SJCRH30 (cell line): ENCODE measurements at regions not wholly inside any gene's neighbourhood (a gene's known extent, or its start where the extent isn't known, plus 50 kb on each side); places are given as distances from the start of the nearest gene placed in this dataset.

Experiments
- DNase-seq, 2 experiments: peaks; one replicate each; pipeline ENCODE4 v3.0.0-alpha.2; 2015 to 2020
- H3K27ac ChIP-seq: fragments of 250-450 bp; sonication (Bioruptor Pico); 2 replicates; pipeline ENCODE4 v1.5.1; 2020; ENCODE audit warnings: mild to moderate bottlenecking, moderate library complexity
- H3K27me3 ChIP-seq: fragments of 250-450 bp; sonication (Bioruptor Pico); 2 replicates; pipeline ENCODE4 v1.5.1; 2020; ENCODE audit warnings: mild to moderate bottlenecking, moderate library complexity
- H3K36me3 ChIP-seq: fragments of 250-450 bp; sonication (Bioruptor Pico); 2 replicates; pipeline ENCODE4 v1.5.1; 2020; ENCODE audit warnings: mild to moderate bottlenecking, moderate library complexity
- H3K4me1 ChIP-seq: fragments of 250-450 bp; sonication (Bioruptor Pico); 2 replicates; pipeline ENCODE4 v1.5.1; 2020; ENCODE audit warnings: mild to moderate bottlenecking, moderate library complexity
- H3K4me3 ChIP-seq: fragments of 250-450 bp; sonication (Bioruptor Pico); 2 replicates; pipeline ENCODE4 v1.5.1; 2020; ENCODE audit warnings: mild to moderate bottlenecking, moderate library complexity
- H3K9me3 ChIP-seq: fragments of 250-450 bp; sonication (Bioruptor Pico); replicated peaks from 2 replicates; pipeline ENCODE4 v1.5.1; 2020; ENCODE audit warnings: mild to moderate bottlenecking, moderate library complexity

DNA sequence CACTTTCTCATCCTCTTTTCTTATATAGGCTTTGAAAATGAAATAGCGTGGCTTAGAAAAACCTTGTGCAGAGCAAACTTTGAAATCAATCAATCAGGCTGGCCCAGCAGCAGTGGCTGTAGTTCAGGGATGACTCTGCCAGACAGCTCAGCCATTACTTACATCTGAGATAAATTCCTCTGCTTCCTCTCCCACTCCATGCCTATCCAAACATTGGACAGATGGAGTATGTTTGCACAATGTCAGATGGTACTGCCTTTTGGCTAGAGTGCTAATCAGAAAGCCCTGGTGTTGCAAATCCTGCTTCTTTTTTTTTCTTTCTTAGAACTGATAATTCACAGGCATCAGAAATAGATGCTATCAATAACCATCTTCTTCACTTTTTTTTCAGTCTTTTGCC is 1065.1 kb downstream of the AGBL1 start:
- Histone ChIP-seq H3K27ac (no peak overlapping the region), H3K36me3 (no peaks in the 10 kb centered on the region), H3K27me3 (no peaks in the 10 kb centered on the region), H3K4me1 (no peaks in the 10 kb centered on the region), H3K9me3 (no peaks in the 10 kb centered on the region), H3K4me3 (no peak overlapping the region)
- DNase-seq: no peak

DNA sequence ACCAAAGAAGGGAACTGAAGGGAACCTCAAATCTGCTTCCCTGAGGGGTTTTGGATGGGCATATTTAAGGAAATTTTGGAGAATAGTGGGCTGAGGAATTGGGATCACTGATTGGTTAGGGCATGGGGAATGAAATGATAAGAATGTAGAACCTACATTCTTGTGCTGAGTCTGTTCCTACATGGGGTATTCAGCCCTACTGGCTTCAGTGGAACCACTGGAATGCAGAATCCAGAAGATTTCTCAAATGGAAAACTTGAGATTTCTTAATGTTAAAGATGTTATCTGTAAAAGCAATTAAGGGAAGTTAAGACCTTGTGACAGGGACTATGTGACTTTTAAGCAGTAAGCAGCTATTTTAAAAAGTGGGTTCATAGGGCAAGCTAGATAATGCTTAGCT is 1062.4 kb downstream of the AGBL1 start:
- no peak for DNase-seq
- H3K27me3 ChIP-seq: no peaks in the 10 kb centered on the region
- no peaks in the 10 kb centered on the region for H3K36me3 ChIP-seq
- no peaks in the 10 kb centered on the region for H3K4me1 ChIP-seq
- no peak overlapping the region for H3K4me3 ChIP-seq
- no peak overlapping the region for H3K27ac ChIP-seq
- no peaks in the 10 kb centered on the region for H3K9me3 ChIP-seq

DNA sequence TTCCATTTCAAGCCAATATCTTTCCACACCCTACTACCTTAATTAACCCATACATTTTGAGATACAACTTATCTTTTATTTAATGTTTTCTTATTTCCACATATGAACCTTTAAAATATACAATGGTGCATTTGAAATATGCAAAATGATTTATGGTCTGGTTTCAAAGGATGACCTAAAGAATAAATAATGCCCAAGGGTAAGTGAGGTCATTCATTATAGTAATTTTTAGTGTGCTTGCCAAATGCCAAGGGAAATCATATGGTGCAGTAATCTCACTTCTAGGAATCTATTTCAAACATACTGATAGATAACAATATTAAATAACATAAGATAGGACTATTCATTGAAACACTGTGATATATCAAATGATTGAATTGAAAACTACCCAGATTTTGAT is 1055.4 kb downstream of the AGBL1 start:
- Histone ChIP-seq H3K9me3 (no peaks in the 10 kb centered on the region), H3K36me3 (no peaks in the 10 kb centered on the region), H3K27me3 (no peaks in the 10 kb centered on the region)

DNA sequence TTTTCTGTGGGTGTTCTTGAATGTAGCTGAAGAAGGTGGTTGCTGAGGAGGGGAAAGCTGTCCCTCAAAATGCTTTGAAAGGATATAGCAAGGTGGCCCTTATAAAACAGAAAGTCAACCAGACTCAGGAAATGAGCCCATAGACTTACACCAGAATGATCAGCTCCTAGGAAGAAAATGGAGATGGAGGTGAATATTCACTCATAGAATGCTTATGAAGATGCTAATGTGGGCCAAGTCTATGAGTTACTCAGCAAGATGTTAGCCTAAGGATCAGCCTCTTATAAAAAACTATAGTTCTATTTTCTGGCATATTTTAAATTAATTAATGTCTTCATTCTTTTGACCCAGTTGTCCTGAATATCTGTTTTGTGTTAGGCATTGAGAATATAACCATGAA is 1054.0 kb downstream of the AGBL1 start:
- H3K36me3 ChIP-seq: no peaks in the 10 kb centered on the region
- no peak overlapping the region for H3K4me3 ChIP-seq
- H3K4me1 ChIP-seq: no peaks in the 10 kb centered on the region
- DNase-seq: no peak
- H3K27ac ChIP-seq: no peak overlapping the region
- H3K9me3 ChIP-seq: no peaks in the 10 kb centered on the region
- no peaks in the 10 kb centered on the region for H3K27me3 ChIP-seq

More for the DNA sequence above, 1055.4 kb downstream of the AGBL1 start:
- Histone ChIP-seq H3K4me3 (no peak overlapping the region), H3K4me1 (no peaks in the 10 kb centered on the region), H3K27ac (no peak overlapping the region)
- DNase-seq: no peak

DNA sequence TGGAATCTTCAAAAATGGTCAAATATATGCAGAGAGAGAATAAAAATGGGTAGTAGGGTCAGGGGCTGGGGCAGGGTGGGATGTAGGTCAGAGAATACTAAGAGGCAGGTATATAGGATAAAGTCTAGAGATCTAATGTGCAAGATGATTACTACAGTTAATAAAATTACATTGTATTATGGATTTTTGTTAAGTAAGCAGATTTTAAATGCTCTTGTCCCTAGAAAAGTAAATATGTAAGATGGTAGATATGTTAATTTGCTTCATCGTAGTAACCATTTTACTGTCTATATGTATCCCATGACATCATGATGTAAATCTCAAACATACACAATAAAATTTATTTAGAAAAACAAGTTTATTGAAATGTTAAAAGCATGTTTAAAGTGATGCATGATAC is 1051.4 kb downstream of the AGBL1 start:
- DNase-seq: no peak
- no peaks in the 10 kb centered on the region for H3K36me3 ChIP-seq
- no peak overlapping the region for H3K4me3 ChIP-seq
- no peak overlapping the region for H3K27ac ChIP-seq
- H3K27me3 ChIP-seq: peaks cover 6% of the 10 kb centered on the region; the same call in 1 of the 2 replicates
- no peaks in the 10 kb centered on the region for H3K9me3 ChIP-seq
- no peaks in the 10 kb centered on the region for H3K4me1 ChIP-seq

DNA sequence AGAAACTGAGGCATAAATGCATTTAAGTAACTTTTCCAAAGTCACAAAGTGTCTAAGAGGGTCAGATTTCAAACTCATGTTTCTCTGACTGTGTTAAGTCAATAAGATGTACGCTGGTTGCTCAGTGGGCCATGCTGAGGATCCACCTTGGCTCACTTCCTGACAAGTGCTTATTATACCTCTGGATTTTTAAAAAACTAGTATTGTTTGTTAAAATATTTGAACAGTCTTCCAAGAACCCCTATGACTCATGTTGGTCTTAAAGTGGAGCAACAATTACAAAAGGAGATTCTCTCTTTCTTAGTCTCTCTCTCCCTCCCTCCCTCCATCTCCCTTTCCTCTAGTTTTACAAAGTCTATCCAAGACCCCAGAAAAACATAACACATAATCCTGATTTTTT is 1050.2 kb downstream of the AGBL1 start:
- no peak overlapping the region for H3K27ac ChIP-seq
- H3K9me3 ChIP-seq: no peaks in the 10 kb centered on the region
- DNase-seq: no peak
- H3K4me3 ChIP-seq: no peak overlapping the region
- no peaks in the 10 kb centered on the region for H3K36me3 ChIP-seq
- no peaks in the 10 kb centered on the region for H3K4me1 ChIP-seq
- peaks cover 6% of the 10 kb centered on the region; the same call in 1 of the 2 replicates for H3K27me3 ChIP-seq

DNA sequence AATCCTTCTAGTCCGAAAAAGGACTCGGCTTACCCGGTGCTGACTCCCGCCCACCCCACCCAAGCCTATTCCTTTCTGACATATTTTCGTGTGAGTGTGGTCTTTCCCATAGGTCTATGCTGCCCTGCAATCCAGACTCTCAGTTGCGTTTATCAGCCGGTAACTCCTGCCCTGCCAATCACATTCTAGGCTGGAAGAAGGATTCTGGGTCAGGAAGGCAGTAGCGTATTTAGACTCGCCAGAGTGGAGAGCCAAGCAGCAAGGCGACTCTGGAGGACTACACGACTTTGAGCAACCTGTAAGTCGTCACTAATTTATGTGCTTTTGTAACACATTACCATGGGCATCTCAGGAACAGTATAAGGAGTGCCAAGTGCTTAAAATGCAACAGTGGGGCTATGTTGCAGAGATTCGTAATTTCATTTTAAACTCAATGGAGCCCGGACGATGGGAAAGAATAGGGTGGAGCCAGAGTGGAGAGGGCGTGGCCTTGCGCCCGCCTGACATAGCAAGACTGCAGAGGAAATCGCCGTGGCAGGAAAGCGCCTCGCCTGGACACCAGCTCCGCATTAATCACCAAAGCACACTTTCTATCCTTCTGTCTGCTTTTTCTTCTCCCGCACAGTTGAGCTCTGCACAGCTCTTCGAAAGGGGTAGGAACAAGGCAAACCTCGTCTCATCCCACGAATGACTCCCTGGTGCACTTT is 1044.2 kb downstream of the AGBL1 start:
- Histone ChIP-seq H3K27ac (no peak overlapping the region), H3K27me3 (peaks cover 6% of the 10 kb centered on the region; the same call in 1 of the 2 replicates), H3K4me3 (no peak overlapping the region), H3K4me1 (no peaks in the 10 kb centered on the region), H3K9me3 (no peaks in the 10 kb centered on the region), H3K36me3 (no peaks in the 10 kb centered on the region)
- no peak for DNase-seq

DNA sequence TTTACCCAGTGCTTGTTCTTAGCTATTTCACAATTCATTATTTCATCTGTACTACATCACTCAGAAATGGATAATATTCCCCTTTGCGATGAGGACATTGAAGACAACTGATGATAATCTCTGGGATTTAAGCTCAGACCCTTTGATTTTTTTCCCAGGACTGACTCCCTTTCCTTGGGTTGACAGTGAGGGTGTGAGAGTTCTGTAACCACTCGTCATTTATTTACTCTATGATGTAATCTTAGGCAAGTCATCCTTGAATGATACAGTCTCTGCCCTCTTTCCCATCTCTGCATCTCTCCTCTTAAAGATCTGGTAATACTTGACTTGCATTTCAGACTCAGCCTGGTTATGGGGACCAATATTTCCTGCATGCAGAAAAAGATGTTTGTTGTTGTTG is 1041.7 kb downstream of the AGBL1 start:
- no peaks in the 10 kb centered on the region for H3K9me3 ChIP-seq
- DNase-seq: no peak

DNA sequence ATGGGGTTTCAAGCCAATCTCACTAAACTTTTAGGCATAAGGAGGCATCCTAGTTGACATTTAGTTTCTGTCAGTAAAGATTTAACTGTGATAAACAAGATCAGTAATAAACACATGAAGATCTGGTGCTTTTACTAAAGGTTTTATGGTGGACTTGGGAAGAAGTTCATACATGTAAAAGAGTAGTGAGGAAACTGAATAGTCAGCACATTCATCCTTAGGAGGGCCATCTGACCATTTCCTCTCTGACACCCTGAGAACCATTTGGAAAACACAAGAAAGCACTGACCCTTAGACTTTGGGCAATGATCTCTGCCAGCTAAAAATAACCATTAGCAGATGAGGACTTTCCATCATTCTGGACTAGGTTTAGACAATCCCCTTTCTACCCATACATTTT is 1040.9 kb downstream of the AGBL1 start:
- no peaks in the 10 kb centered on the region for H3K36me3 ChIP-seq
- H3K27ac ChIP-seq: no peak overlapping the region
- no peak for DNase-seq
- H3K27me3 ChIP-seq: no peaks in the 10 kb centered on the region
- no peak overlapping the region for H3K4me3 ChIP-seq
- H3K9me3 ChIP-seq: no peaks in the 10 kb centered on the region
- H3K4me1 ChIP-seq: no peaks in the 10 kb centered on the region

More for the DNA sequence above, 1041.7 kb downstream of the AGBL1 start:
- no peaks in the 10 kb centered on the region for H3K4me1 ChIP-seq
- H3K4me3 ChIP-seq: no peak overlapping the region
- H3K36me3 ChIP-seq: no peaks in the 10 kb centered on the region
- no peaks in the 10 kb centered on the region for H3K27me3 ChIP-seq
- no peak overlapping the region for H3K27ac ChIP-seq

DNA sequence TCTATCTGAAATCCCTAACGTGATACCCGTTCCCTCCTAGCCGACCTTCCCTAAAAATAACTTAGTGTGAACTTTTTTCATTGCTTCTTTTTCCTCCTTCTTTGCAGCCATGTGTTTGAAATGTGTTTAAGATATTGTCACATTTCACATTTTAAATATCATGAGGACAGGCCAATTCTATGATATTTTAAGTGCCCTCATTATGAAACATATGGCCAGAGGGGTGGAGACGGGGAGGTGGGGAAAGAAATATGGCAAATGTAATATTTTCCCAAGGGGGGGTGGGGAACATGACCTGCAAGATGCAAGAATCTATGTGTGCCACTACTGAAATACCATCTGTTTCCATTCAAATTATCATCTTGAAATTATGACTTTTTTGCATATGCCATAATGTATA is 1039.2 kb downstream of the AGBL1 start:
- Histone ChIP-seq H3K27me3 (no peaks in the 10 kb centered on the region), H3K27ac (no peak overlapping the region), H3K36me3 (no peaks in the 10 kb centered on the region), H3K4me1 (no peaks in the 10 kb centered on the region), H3K9me3 (no peaks in the 10 kb centered on the region), H3K4me3 (no peak overlapping the region)
- DNase-seq: no peak

DNA sequence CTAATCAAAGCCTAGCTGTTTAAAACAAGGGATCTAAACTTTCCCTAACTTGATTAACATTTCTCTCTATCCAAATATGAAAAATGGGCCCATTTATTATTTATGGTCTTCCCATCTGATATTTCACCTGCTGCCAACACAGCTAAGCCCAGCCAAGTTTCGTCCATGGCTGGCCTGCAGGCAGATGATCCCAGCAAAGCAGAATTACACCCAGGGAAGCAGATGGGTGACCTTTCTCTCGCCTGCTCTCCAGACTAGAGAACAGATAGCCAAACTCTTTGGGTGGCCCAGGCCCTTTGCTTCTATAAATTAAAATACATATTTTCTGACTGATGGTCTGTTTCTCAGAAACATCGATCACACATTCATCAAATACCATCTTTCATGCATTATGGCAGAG is 1038.8 kb downstream of the AGBL1 start:
- Histone ChIP-seq H3K27me3 (no peaks in the 10 kb centered on the region), H3K4me3 (no peak overlapping the region), H3K27ac (no peak overlapping the region), H3K4me1 (no peaks in the 10 kb centered on the region), H3K9me3 (no peaks in the 10 kb centered on the region), H3K36me3 (no peaks in the 10 kb centered on the region)
- no peak for DNase-seq

DNA sequence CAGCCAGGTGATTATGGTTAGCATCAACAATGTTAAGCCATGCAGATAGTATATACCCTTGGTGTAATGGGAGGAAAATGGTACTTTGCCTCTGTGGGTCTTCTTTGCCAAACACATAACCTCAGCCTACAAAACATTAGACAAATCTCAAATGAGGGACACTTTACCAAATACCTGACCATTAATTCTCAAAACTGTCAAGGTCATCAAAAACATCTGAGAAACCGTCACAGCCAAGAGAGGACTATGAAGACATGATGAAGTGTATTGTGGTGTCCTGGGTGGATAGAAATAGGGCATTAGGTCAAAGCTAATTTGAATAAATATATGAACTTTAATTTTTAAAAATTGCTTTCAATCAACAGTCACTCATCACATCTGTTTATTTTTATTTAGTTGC is 1036.1 kb downstream of the AGBL1 start:
- Histone ChIP-seq H3K9me3 (no peaks in the 10 kb centered on the region), H3K27ac (no peak overlapping the region), H3K4me1 (no peaks in the 10 kb centered on the region), H3K36me3 (no peaks in the 10 kb centered on the region), H3K27me3 (no peaks in the 10 kb centered on the region), H3K4me3 (no peak overlapping the region)
- no peak for DNase-seq

DNA sequence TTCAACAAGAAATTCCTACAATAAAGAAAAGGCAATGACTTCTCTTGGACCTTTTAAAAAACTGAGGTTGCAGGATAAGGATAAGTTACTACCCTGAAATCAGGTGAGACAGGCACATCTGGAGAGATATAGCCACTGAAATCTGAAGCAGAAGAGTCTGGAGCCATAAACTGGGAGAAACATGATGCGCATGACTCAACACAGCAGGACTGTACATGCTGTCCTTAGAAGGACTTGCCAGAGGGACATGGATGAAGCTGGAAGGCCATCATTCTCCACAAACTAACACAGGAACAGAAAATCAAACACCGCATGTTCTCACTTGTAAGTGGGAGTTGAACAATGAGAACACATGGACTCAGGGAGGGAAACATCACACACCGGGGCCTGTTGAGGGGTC is 1020.2 kb downstream of the AGBL1 start:
- no peak for DNase-seq
- H3K4me3 ChIP-seq: no peak overlapping the region

DNA sequence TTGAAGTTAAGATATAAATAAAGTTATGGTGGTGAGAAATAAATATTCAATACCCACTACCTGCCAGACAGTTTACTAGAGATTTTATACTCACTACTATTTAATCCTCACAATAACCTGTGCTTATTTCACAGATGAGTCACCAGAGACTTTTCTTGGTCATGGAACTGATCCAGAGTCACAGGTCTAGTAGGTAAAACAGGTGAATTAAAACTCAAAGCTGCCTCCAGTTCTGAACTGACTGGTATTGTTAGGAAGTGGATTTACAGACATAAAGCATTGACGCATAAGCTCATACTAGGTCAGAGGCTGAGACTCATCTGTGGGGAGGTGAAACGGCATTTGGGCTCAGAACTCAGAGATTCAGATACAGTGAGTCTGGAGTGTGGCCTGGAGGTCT is 1009.9 kb downstream of the AGBL1 start:
- H3K27me3 ChIP-seq: no peaks in the 10 kb centered on the region
- H3K4me3 ChIP-seq: no peak overlapping the region
- no peaks in the 10 kb centered on the region for H3K9me3 ChIP-seq
- no peak for DNase-seq
- H3K36me3 ChIP-seq: no peaks in the 10 kb centered on the region
- no peaks in the 10 kb centered on the region for H3K4me1 ChIP-seq
- no peak overlapping the region for H3K27ac ChIP-seq

More for the DNA sequence above, 1020.2 kb downstream of the AGBL1 start:
- Histone ChIP-seq H3K9me3 (no peaks in the 10 kb centered on the region), H3K27ac (no peak overlapping the region), H3K27me3 (no peaks in the 10 kb centered on the region), H3K36me3 (no peaks in the 10 kb centered on the region), H3K4me1 (no peaks in the 10 kb centered on the region)

DNA sequence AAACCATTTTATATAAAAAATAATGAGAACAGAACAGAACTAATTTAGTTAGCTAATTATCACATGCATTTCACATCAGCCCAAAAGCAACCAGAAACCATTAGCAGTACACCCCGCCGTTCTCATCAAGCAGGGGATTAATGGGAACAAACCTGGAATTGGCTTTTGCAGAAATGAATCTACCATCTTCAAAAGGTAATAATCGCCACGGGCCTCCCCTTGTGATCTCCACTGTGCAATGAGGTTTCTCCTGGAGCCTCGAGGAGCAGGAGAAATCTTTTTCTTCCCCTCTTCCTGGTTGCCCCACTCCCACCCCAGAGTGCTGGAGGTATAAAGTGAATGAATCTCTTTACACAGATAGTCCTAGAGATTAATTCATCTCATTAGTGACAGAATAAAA is 1003.5 kb downstream of the AGBL1 start:
- no peak for DNase-seq
- H3K9me3 ChIP-seq: no peaks in the 10 kb centered on the region

DNA sequence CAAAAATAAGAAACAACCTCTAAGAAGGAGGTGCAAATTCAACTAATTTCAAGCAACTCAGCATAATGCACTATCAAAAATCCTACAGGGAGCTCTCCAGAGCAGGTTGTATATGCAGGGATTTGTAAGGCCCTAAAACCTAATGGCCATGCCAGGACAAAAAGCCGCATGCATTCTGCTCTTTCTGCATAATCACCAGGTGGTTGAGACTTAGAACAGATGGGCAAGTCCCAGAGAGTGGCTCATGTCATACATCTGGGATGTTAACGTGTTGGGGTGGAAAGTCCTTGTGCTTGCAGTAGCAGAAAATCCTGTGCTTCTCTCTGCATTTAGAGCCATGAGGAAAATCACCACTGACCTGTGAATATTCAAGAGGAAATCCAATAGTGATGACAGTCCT is 1002.9 kb downstream of the AGBL1 start:
- Histone ChIP-seq H3K4me3 (no peak overlapping the region), H3K4me1 (no peaks in the 10 kb centered on the region), H3K27me3 (no peaks in the 10 kb centered on the region), H3K27ac (no peak overlapping the region), H3K36me3 (no peaks in the 10 kb centered on the region), H3K9me3 (no peaks in the 10 kb centered on the region)
- no peak for DNase-seq

More for the DNA sequence above, 1003.5 kb downstream of the AGBL1 start:
- Histone ChIP-seq H3K36me3 (no peaks in the 10 kb centered on the region), H3K4me1 (no peaks in the 10 kb centered on the region), H3K27me3 (no peaks in the 10 kb centered on the region), H3K27ac (no peak overlapping the region), H3K4me3 (no peak overlapping the region)
